ENCODE measurements at regions not wholly inside any gene's neighbourhood (a gene's known extent, or its start where the extent isn't known, plus 50 kb on each side); places are given as distances from the start of the nearest gene placed in this dataset.

- Histone ChIP-seq H2BK20ac (ENCODE audit: low read length) (no peak overlapping the region), H3K23me2 (ENCODE audit: low read depth, low read length) (no peaks in the 10 kb centered on the region), H3K27ac (ENCODE audit: low read depth, low read length) (no peak overlapping the region), H4K20me1 (replicated peaks in 1 of 2; ENCODE audit: control insufficient read depth in 1 of 2, insufficient read depth in 2 of 2, low read length in 2 of 2) (no peaks in the 10 kb centered on the region), H2AFZ (ENCODE audit: low read length) (peak overlapping the region; percentile 83; the same call in 1 of the 2 replicates), H3K14ac (ENCODE audit: insufficient read length) (no peak overlapping the region), H3K56ac (replicated peaks; ENCODE audit: insufficient read length, low read depth, low read length) (no peak overlapping the region), H3K36me3 (ENCODE audit: control insufficient read depth in 2 of 4, insufficient read depth in 4 of 4, low read length in 3 of 4) (no peaks in the 10 kb centered on the region), H2BK12ac (ENCODE audit: low read depth, low read length) (no peak overlapping the region), H3K4ac (replicated peaks; ENCODE audit: insufficient read length, low read depth, low read length) (no peak overlapping the region), H3K4me2 (ENCODE audit: insufficient read depth in 1 of 2, low read depth in 2 of 2, low read length in 2 of 2) (no peak overlapping the region), H4K8ac (ENCODE audit: extremely low read depth, insufficient read depth, low read length) (peak overlapping the region; percentile 71; the same call in 1 of the 2 replicates), H2BK15ac (ENCODE audit: low read length) (no peak overlapping the region), H3K9ac (replicated peaks in 1 of 4; ENCODE audit: extremely low read depth in 1 of 4, low read depth in 3 of 4, low read length in 3 of 4) (no peak overlapping the region), H3K79me2 (ENCODE audit: control insufficient read depth in 1 of 2, insufficient read depth in 2 of 2, low read length in 2 of 2) (no peaks in the 10 kb centered on the region), H4K5ac (ENCODE audit: insufficient read length, low read depth, low read length) (no peak overlapping the region), H4K91ac (replicated peaks; ENCODE audit: insufficient read length, low read length) (no peak overlapping the region), H3K4me3 (ENCODE audit: extremely low read depth in 1 of 4, insufficient read depth in 2 of 4, low read depth in 3 of 4, low read length in 4 of 4) (no peak overlapping the region), H3K18ac (ENCODE audit: extremely low read depth, low read length) (no peak overlapping the region), H3K9me3 (ENCODE audit: insufficient read depth in 2 of 2, low read depth in 1 of 2, low read length in 1 of 2) (no peaks in the 10 kb centered on the region), H2BK5ac (ENCODE audit: low read depth, low read length) (no peak overlapping the region), H3K4me1 (replicated peaks in 1 of 4; ENCODE audit: control insufficient read depth in 3 of 4, insufficient read depth in 4 of 4, low read length in 3 of 4) (no peaks in the 10 kb centered on the region), H3K79me1 (ENCODE audit: low read depth, low read length) (no peaks in the 10 kb centered on the region), H2BK120ac (replicated peaks; ENCODE audit: low read depth, low read length) (no peak overlapping the region), H3K23ac (ENCODE audit: insufficient read length) (no peak overlapping the region), H2AK5ac (ENCODE audit: low read depth, low read length) (no peak overlapping the region), H3K27me3 (replicated peaks in 1 of 4; ENCODE audit: control insufficient read depth in 3 of 4, extremely low read depth in 1 of 4, insufficient read depth in 3 of 4, low read length in 3 of 4) (no peaks in the 10 kb centered on the region; a peak in 1 of 7 replicates)
- ChIA-PET POLR2A (ENCODE audit: partially characterized antibody) (interaction anchor here (0.7 kb wide), 1 partner anchor 60 kb away, joined by 3 read pairs; no protein-coding TSS in a partner anchor), CTCF (ENCODE audit: partially characterized antibody) (interaction anchor here (0.7 to 2.0 kb wide), 7 partner anchors 15 to 129 kb away, joined by 3 to 8 read pairs (median 4); no protein-coding TSS in a partner anchor)
- WGBS, 2 experiments (ENCODE audit: extremely low coverage in 1 of 2, insufficient coverage in 1 of 2, insufficient read length in 1 of 2, insufficient replicate concordance in 2 of 2, low coverage in 1 of 2, low lambda C conversion rate in 2 of 2, missing lambda C conversion rate in 1 of 2) = 72% methylated on average over 6 of the region's 6 CpGs; no CpG with 5 or more reads in 1 of the 2 experiments
- TF ChIP-seq TEAD4 (IDR thresholded peaks at IDR 0.05; ENCODE audit: low read depth, low read length) (no peak), ATF2 (IDR thresholded peaks at IDR 0.05; ENCODE audit: low read length) (no peak), SP1 (IDR thresholded peaks at IDR 0.05; ENCODE audit: low read depth, low read length) (no peak), YY1 (IDR thresholded peaks at IDR 0.05; ENCODE audit: low read depth, low read length) (no peak), GTF2F1 (IDR thresholded peaks at IDR 0.05; ENCODE audit: borderline replicate concordance, low read depth, low read length) (no peak), RFX5 (IDR thresholded peaks at IDR 0.05; ENCODE audit: borderline replicate concordance, low read depth, low read length) (no peak), POLR2AphosphoS5 (IDR thresholded peaks at IDR 0.05; ENCODE audit: low read depth, low read length) (no peak), CHD2 (IDR thresholded peaks at IDR 0.05; ENCODE audit: low read length) (no peak), HDAC6 (IDR thresholded peaks at IDR 0.05; ENCODE audit: low read depth, low read length) (no peak), SAP30 (IDR thresholded peaks at IDR 0.05; ENCODE audit: insufficient read depth, insufficient replicate concordance, low read length) (no peak), TBP (IDR thresholded peaks at IDR 0.05; ENCODE audit: low read depth, low read length) (no peak)
- no peak for DNase-seq (ENCODE audit: low read depth in 1 of 2, low spot score in 2 of 2)
- FAIRE-seq = no peak
These were observed 88.7 kb downstream of the AIPL1 start for GRCh38 chr17:6346156-6346786.

Measured in H1 (cell line).